Left ventricle myocardium inferior (tissue), 1 donor: ENCODE measurements at regions not wholly inside any gene's neighbourhood (a gene's known extent, or its start where the extent isn't known, plus 50 kb on each side); places are given as distances from the start of the nearest gene placed in this dataset.

Experiments
- DNase-seq: peaks from one replicate; pipeline ENCODE4 v3.0.0-alpha.2; 2020
- H3K27ac ChIP-seq: fragments of 200-600 bp; replicated peaks from 2 replicates; pipeline ENCODE4 v1.8.0; 2021
- H3K27me3 ChIP-seq: fragments of 200-600 bp; 2 replicates; pipeline ENCODE4 v1.8.0; 2021; ENCODE audit warnings: low read depth
- H3K36me3 ChIP-seq: fragments of 200-600 bp; 2 replicates; pipeline ENCODE4 v1.8.0; 2021
- H3K4me1 ChIP-seq: fragments of 200-600 bp; 2 replicates; pipeline ENCODE4 v1.8.0; 2021
- H3K4me3 ChIP-seq: fragments of 200-600 bp; 2 replicates; pipeline ENCODE4 v1.8.0; 2021; ENCODE audit warnings: mild to moderate bottlenecking, moderate library complexity
- H3K9me3 ChIP-seq: fragments of 200-600 bp; replicated peaks from 2 replicates; pipeline ENCODE4 v1.8.0; 2021
- CTCF ChIP-seq: fragments of 200-600 bp; IDR thresholded peaks from 2 replicates; pipeline ENCODE4 v1.8.0; 2021; ENCODE audit warnings: antibody characterized with exemption, mild to moderate bottlenecking, borderline replicate concordance
- intact Hi-C: fragments of 100-400 bp; cut with micrococcal nuclease; formaldehyde crosslinking; loops from one replicate; pipeline ENCODE4 v1.11.0; 2022
- donor health status: DM: no; HTN: yes; CAD: no; lungs with severe emphysema.

DNA sequence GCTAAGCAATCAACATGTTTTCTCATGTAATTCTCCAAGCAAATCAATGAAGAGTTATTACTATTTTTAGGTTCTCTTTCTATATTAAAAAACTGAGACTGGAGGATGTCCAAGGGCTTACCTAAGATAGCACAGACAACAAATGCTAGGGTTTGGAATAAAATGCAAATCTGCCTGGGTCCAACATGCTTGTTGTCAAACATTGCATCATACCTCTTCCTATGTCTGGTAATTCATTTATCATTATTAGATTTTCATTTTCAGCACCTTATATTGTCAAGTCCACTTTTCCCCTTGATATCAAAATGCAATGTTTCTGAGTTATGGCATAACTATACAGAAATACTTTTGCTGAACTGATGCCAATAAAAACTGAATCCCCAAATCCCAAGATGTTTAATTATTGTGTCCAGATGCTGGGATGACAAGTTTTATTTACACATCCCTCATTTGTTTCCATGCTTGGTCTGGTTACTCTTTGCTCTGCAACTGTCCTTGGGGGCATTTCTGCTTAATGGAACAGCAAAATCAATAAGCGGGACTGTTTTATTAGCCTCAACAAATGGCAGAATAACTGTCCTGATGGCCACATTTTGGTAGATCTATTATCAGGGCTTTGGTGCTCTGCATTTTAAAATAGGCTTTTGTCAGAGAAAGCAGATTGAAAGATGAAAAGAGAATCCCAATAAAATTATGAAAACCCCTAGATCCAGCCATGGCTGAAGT is 86.0 kb downstream of the C11orf87 start:
- Histone ChIP-seq H3K36me3 (no peaks in the 10 kb centered on the region), H3K27me3 (no peaks in the 10 kb centered on the region), H3K4me1 (no peaks in the 10 kb centered on the region), H3K27ac (no peak overlapping the region), H3K4me3 (no peak overlapping the region), H3K9me3 (no peaks in the 10 kb centered on the region)
- no peak for TF ChIP-seq CTCF
- DNase-seq: no peak
- intact Hi-C loops: no loop called here

DNA sequence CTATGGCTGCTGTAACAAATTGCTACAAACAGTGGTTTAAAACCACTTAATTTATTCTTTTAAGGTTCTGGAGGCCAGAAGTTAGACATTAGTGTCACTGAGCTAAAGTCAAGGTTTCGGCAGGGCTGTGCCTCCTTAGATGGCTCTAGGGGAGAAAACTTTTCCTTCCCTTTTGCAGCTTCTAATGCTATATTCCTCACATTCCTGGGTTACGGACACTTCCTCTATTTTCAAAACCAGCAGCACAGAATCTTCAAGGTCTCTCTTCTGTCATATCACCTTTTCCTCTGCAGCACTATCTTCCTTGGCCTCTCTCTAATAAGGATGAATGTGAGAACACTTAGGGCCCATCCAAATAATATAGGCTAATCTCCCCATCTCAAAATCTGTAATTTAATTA is 87.0 kb downstream of the C11orf87 start:
- intact Hi-C loops: no loop called here
- no peak for DNase-seq
- Histone ChIP-seq H3K27ac (no peak overlapping the region), H3K9me3 (no peaks in the 10 kb centered on the region), H3K36me3 (no peaks in the 10 kb centered on the region), H3K4me3 (no peak overlapping the region), H3K4me1 (no peaks in the 10 kb centered on the region), H3K27me3 (no peaks in the 10 kb centered on the region)
- no peak for TF ChIP-seq CTCF

DNA sequence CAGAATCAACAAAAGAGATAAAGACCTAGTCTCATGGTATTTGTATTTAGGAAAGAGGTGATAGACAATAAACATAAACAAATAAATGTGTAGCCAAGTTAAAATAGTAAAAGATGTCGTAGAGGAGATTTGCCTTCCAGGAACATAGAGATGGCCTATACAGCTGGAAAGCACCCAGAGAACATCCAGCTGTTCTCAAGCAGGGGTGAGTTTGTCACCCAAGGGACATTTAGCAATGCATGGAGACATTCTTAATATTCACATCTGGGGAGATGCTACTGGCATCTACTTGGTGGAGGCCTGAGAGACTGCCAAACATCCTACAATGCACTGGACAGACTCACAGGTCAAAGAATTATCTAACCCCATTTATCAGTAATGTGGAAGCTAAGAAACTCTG is 88.3 kb downstream of the C11orf87 start:
- intact Hi-C loops: no loop called here
- no peak for TF ChIP-seq CTCF
- Histone ChIP-seq H3K27ac (no peak overlapping the region), H3K4me3 (no peak overlapping the region), H3K36me3 (no peaks in the 10 kb centered on the region), H3K4me1 (no peaks in the 10 kb centered on the region), H3K9me3 (no peaks in the 10 kb centered on the region), H3K27me3 (no peaks in the 10 kb centered on the region)
- DNase-seq: no peak

- no peak for DNase-seq
- no peak for TF ChIP-seq CTCF
- Histone ChIP-seq H3K4me3 (no peak overlapping the region), H3K9me3 (no peaks in the 10 kb centered on the region), H3K36me3 (no peaks in the 10 kb centered on the region), H3K4me1 (no peaks in the 10 kb centered on the region), H3K27ac (no peak overlapping the region), H3K27me3 (no peaks in the 10 kb centered on the region)
- intact Hi-C loops: no loop called here
Measured at GRCh38 chr11:109511598-109511997, 89.6 kb downstream of the C11orf87 start.

DNA sequence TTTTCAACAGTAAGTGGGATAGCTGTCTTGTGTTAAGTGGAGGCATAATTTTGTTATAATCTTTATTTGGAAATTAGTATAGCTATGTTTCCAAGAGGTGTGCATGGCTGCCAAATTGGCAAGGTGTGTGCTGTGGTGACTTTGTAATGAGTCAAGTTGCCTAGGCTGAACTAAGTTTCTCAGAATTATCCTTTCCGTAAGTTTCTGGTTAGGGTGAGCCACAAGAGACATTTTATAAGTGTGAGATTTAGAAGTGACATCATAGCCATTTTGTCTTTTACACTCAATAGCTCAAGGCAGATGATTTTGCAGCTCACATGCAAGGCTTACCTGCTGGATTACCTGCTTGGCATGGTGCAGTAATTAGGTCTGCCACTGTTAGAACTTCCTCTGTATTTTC is 90.3 kb downstream of the C11orf87 start:
- Histone ChIP-seq H3K27me3 (no peaks in the 10 kb centered on the region), H3K9me3 (no peaks in the 10 kb centered on the region), H3K27ac (no peak overlapping the region), H3K4me3 (no peak overlapping the region), H3K4me1 (no peaks in the 10 kb centered on the region), H3K36me3 (no peaks in the 10 kb centered on the region)
- no peak for DNase-seq
- no peak for TF ChIP-seq CTCF
- intact Hi-C loops: no loop called here
